ENCODE measurements at regions not wholly inside any gene's neighbourhood (a gene's known extent, or its start where the extent isn't known, plus 50 kb on each side); places are given as distances from the start of the nearest gene placed in this dataset.
"Not testable (repeated sequence)": the region's sequence is repeated elsewhere in the genome, so short reads cannot be mapped to it uniquely, and the experiment has no call there.

GRCh38 chr9:1115370-1115769 is 65.2 kb downstream of the DMRT2 start:
- no peak for DNase-seq (ENCODE audit: low read depth in 2 of 2)

GRCh38 chr9:1117439-1117838 is 67.3 kb downstream of the DMRT2 start:
- DNase-seq (ENCODE audit: low read depth in 2 of 2), result no peak

GRCh38 chr9:1120500-1121165 is 70.5 kb downstream of the DMRT2 start:
- no peak for DNase-seq (ENCODE audit: low read depth in 2 of 2)

- no peak for DNase-seq (ENCODE audit: low read depth in 2 of 2)
Measured at GRCh38 chr9:1125741-1126140, 75.6 kb downstream of the DMRT2 start.

GRCh38 chr9:1128046-1128445 is 77.9 kb downstream of the DMRT2 start:
- DNase-seq (ENCODE audit: low read depth in 2 of 2), result no peak

GRCh38 chr9:1129382-1129781 is 79.2 kb downstream of the DMRT2 start:
- DNase-seq (ENCODE audit: low read depth in 2 of 2), result no peak

GRCh38 chr9:1140057-1140456 is 89.9 kb downstream of the DMRT2 start:
- no peak for DNase-seq (ENCODE audit: low read depth in 2 of 2)

- no peak for DNase-seq (ENCODE audit: low read depth in 2 of 2)
Measured at GRCh38 chr9:1151691-1152090, 101.5 kb downstream of the DMRT2 start.

- DNase-seq (ENCODE audit: low read depth in 2 of 2), result no peak
Measured at GRCh38 chr9:1152171-1152570, 102.0 kb downstream of the DMRT2 start.

GRCh38 chr9:1154739-1155138 is 104.6 kb downstream of the DMRT2 start:
- DNase-seq (ENCODE audit: low read depth in 2 of 2), result no peak

- DNase-seq (ENCODE audit: low read depth in 2 of 2), result no peak
Measured at GRCh38 chr9:1155602-1156001, 105.4 kb downstream of the DMRT2 start.

- DNase-seq (ENCODE audit: low read depth in 2 of 2), result no peak
Measured at GRCh38 chr9:1156794-1157550, 106.8 kb downstream of the DMRT2 start.

- DNase-seq (ENCODE audit: low read depth in 2 of 2), result no peak
Measured at GRCh38 chr9:1157836-1158235, 107.7 kb downstream of the DMRT2 start.

- no peak for DNase-seq (ENCODE audit: low read depth in 2 of 2)
Measured at GRCh38 chr9:1170918-1171317, 120.8 kb downstream of the DMRT2 start.

- DNase-seq (ENCODE audit: low read depth in 2 of 2), result no peak
Measured at GRCh38 chr9:1171546-1171945, 121.4 kb downstream of the DMRT2 start.

- DNase-seq (ENCODE audit: low read depth in 2 of 2), result no peak
Measured at GRCh38 chr9:1173211-1173610, 123.1 kb downstream of the DMRT2 start.

GRCh38 chr9:1173993-1174392 is 123.8 kb downstream of the DMRT2 start:
- no peak for DNase-seq (ENCODE audit: low read depth in 2 of 2)

- no peak for DNase-seq (ENCODE audit: low read depth in 2 of 2)
Measured at GRCh38 chr9:1179366-1179765, 129.2 kb downstream of the DMRT2 start.

- DNase-seq (ENCODE audit: low read depth in 2 of 2), result no peak
Measured at GRCh38 chr9:1184146-1184545, 134.0 kb downstream of the DMRT2 start.

GRCh38 chr9:1187137-1187536 is 137.0 kb downstream of the DMRT2 start:
- DNase-seq (ENCODE audit: low read depth in 2 of 2), result not testable (repeated sequence)

GRCh38 chr9:1195636-1196035 is 145.5 kb downstream of the DMRT2 start:
- DNase-seq (ENCODE audit: low read depth in 2 of 2), result not testable (repeated sequence)

GRCh38 chr9:1198085-1198484 is 147.9 kb downstream of the DMRT2 start:
- DNase-seq (ENCODE audit: low read depth in 2 of 2), result no peak

GRCh38 chr9:1200847-1201251 is 150.7 kb downstream of the DMRT2 start:
- DNase-seq (ENCODE audit: low read depth in 2 of 2), result no peak
